MM.1S (cell line): ENCODE measurements at regions not wholly inside any gene's neighbourhood (a gene's known extent, or its start where the extent isn't known, plus 50 kb on each side); places are given as distances from the start of the nearest gene placed in this dataset.

Experiments used
- EZH2phosphoT487 ChIP-seq: fragments of 300-600 bp; sonication (generic); IDR thresholded peaks from 2 replicates; pipeline ENCODE4 v1.6.1; 2018; ENCODE audit warnings: antibody characterized with exemption, low read length
- TF ChIP-seq, protein P1 (sequence below): fragments of 300-600 bp; sonication (generic); IDR thresholded peaks from 2 replicates; pipeline ENCODE4 v1.5.1; 2016; ENCODE audit warnings: antibody characterized with exemption, low read length, mixed read lengths

DNA sequence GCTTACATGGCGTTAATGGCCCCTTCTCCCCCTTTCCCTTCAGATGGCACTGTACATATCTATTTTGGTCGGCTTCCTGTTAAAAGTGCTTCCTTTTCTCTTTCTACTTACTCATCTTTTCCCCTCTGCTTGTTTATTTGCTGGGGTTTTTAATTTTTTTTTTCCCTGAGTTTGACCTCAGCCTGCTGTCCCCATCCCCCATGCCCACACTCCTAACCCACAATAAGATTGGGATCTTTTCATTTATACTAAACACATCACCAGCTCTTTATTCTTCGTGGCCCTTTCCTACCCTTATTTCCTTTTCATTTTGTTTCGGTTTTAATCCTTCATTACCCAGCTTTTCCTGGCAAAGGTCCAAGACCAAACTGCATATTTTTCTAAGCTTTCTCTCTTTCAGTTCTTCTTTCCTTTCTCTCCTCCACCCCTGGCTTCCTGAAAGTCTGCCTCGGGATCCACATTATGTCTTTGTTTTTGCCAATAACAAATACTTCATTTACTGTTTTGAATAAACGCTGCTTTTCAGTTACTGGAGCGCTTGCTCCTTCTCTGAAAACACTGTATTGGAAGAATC lies 152.0 kb upstream of the USP9X start:
- no peak for TF ChIP-seq EZH2phosphoT487
- TF ChIP-seq, protein P1, sequence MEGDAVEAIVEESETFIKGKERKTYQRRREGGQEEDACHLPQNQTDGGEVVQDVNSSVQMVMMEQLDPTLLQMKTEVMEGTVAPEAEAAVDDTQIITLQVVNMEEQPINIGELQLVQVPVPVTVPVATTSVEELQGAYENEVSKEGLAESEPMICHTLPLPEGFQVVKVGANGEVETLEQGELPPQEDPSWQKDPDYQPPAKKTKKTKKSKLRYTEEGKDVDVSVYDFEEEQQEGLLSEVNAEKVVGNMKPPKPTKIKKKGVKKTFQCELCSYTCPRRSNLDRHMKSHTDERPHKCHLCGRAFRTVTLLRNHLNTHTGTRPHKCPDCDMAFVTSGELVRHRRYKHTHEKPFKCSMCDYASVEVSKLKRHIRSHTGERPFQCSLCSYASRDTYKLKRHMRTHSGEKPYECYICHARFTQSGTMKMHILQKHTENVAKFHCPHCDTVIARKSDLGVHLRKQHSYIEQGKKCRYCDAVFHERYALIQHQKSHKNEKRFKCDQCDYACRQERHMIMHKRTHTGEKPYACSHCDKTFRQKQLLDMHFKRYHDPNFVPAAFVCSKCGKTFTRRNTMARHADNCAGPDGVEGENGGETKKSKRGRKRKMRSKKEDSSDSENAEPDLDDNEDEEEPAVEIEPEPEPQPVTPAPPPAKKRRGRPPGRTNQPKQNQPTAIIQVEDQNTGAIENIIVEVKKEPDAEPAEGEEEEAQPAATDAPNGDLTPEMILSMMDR: no peak
